Left ventricle myocardium inferior (tissue), 1 donor: ENCODE measurements at regions not wholly inside any gene's neighbourhood (a gene's known extent, or its start where the extent isn't known, plus 50 kb on each side); places are given as distances from the start of the nearest gene placed in this dataset.
"Not testable (repeated sequence)": the region's sequence is repeated elsewhere in the genome, so short reads cannot be mapped to it uniquely, and the experiment has no call there.

Experiments used
- DNase-seq: peaks from one replicate; pipeline ENCODE4 v3.0.0-alpha.2; 2020
- H3K27ac ChIP-seq: fragments of 200-600 bp; replicated peaks from 2 replicates; pipeline ENCODE4 v1.8.0; 2021
- H3K27me3 ChIP-seq: fragments of 200-600 bp; 2 replicates; pipeline ENCODE4 v1.8.0; 2021; ENCODE audit warnings: low read depth
- H3K36me3 ChIP-seq: fragments of 200-600 bp; 2 replicates; pipeline ENCODE4 v1.8.0; 2021
- H3K4me1 ChIP-seq: fragments of 200-600 bp; 2 replicates; pipeline ENCODE4 v1.8.0; 2021
- H3K4me3 ChIP-seq: fragments of 200-600 bp; 2 replicates; pipeline ENCODE4 v1.8.0; 2021; ENCODE audit warnings: mild to moderate bottlenecking, moderate library complexity
- H3K9me3 ChIP-seq: fragments of 200-600 bp; replicated peaks from 2 replicates; pipeline ENCODE4 v1.8.0; 2021
- CTCF ChIP-seq: fragments of 200-600 bp; IDR thresholded peaks from 2 replicates; pipeline ENCODE4 v1.8.0; 2021; ENCODE audit warnings: antibody characterized with exemption, mild to moderate bottlenecking, borderline replicate concordance
- intact Hi-C: fragments of 100-400 bp; cut with micrococcal nuclease; formaldehyde crosslinking; loops from one replicate; pipeline ENCODE4 v1.11.0; 2022
- donor health status: DM: no; HTN: yes; CAD: no; lungs with severe emphysema.

- no peaks in the 10 kb centered on the region for H3K9me3 ChIP-seq
- H3K36me3 ChIP-seq: no peaks in the 10 kb centered on the region
- no peak for DNase-seq
- no peaks in the 10 kb centered on the region for H3K4me1 ChIP-seq
- TF ChIP-seq CTCF: no peak
- no peak overlapping the region for H3K27ac ChIP-seq
- intact Hi-C loops: no loop called here
- peaks cover 2% of the 10 kb centered on the region for H3K27me3 ChIP-seq
- no peak overlapping the region for H3K4me3 ChIP-seq
These were observed 91.2 kb upstream of the SNX2 start for GRCh38 chr5:122683631-122684030.

- no peaks in the 10 kb centered on the region for H3K4me1 ChIP-seq
- TF ChIP-seq CTCF: no peak
- intact Hi-C loops: no loop called here
- DNase-seq: no peak
- no peaks in the 10 kb centered on the region for H3K36me3 ChIP-seq
- no peak overlapping the region for H3K4me3 ChIP-seq
- no peak overlapping the region for H3K27ac ChIP-seq
- H3K27me3 ChIP-seq: no peaks in the 10 kb centered on the region
- no peaks in the 10 kb centered on the region for H3K9me3 ChIP-seq
These were observed 84.6 kb upstream of the SNX2 start for GRCh38 chr5:122690266-122690665.

GRCh38 chr5:122691931-122692330 is 82.9 kb upstream of the SNX2 start:
- DNase-seq: no peak
- no peak overlapping the region for H3K27ac ChIP-seq
- H3K4me3 ChIP-seq: no peak overlapping the region
- no peaks in the 10 kb centered on the region for H3K36me3 ChIP-seq
- no peaks in the 10 kb centered on the region for H3K9me3 ChIP-seq
- no peaks in the 10 kb centered on the region for H3K27me3 ChIP-seq
- no peaks in the 10 kb centered on the region for H3K4me1 ChIP-seq
- intact Hi-C loops: no loop called here
- no peak for TF ChIP-seq CTCF

- DNase-seq: no peak
These were observed 80.9 kb upstream of the SNX2 start for GRCh38 chr5:122693963-122694362.

GRCh38 chr5:122694884-122695283 is 80.0 kb upstream of the SNX2 start:
- Histone ChIP-seq H3K27ac (no peak overlapping the region), H3K4me1 (no peaks in the 10 kb centered on the region), H3K4me3 (no peak overlapping the region), H3K9me3 (no peaks in the 10 kb centered on the region), H3K36me3 (no peaks in the 10 kb centered on the region), H3K27me3 (no peaks in the 10 kb centered on the region)
- TF ChIP-seq CTCF: no peak
- intact Hi-C loops: no loop called here
- no peak for DNase-seq

More at GRCh38 chr5:122693963-122694362, 80.9 kb upstream of the SNX2 start:
- no peak for TF ChIP-seq CTCF
- H3K4me1 ChIP-seq: no peaks in the 10 kb centered on the region
- no peak overlapping the region for H3K27ac ChIP-seq
- intact Hi-C loops: no loop called here
- no peak overlapping the region for H3K4me3 ChIP-seq
- no peaks in the 10 kb centered on the region for H3K9me3 ChIP-seq
- H3K36me3 ChIP-seq: no peaks in the 10 kb centered on the region
- H3K27me3 ChIP-seq: no peaks in the 10 kb centered on the region

GRCh38 chr5:122696735-122697134 is 78.1 kb upstream of the SNX2 start:
- H3K27me3 ChIP-seq, DNase-seq, H3K4me1 ChIP-seq, H3K27ac ChIP-seq, H3K36me3 ChIP-seq, H3K9me3 ChIP-seq, intact Hi-C loops, H3K4me3 ChIP-seq: not testable (repeated sequence)
